KMS-11 (cell line): ENCODE measurements at regions not wholly inside any gene's neighbourhood (a gene's known extent, or its start where the extent isn't known, plus 50 kb on each side); places are given as distances from the start of the nearest gene placed in this dataset.

Experiments
- H2AFZ ChIP-seq: fragments of 200-600 bp; sonication (generic); 2 replicates; pipeline ENCODE4 v1.6.1; 2016; ENCODE audit warnings: antibody characterized with exemption, mixed run types, low read depth
- H3K27ac ChIP-seq: fragments of 200-600 bp; sonication (generic); 2 replicates; pipeline ENCODE4 v1.6.1; 2016; ENCODE audit warnings: mild to moderate bottlenecking, mixed run types
- H3K27me3 ChIP-seq: fragments of 200-600 bp; sonication (generic); 2 replicates; pipeline ENCODE4 v1.6.1; 2017; ENCODE audit warnings: mild to moderate bottlenecking, low read depth, mixed run types, moderate library complexity; ENCODE audit not compliant: insufficient read depth
- H3K36me3 ChIP-seq: fragments of 200-600 bp; sonication (generic); 2 replicates; pipeline ENCODE4 v1.6.1; 2017; ENCODE audit warnings: mild to moderate bottlenecking, mixed run types; ENCODE audit not compliant: insufficient read depth
- H3K4me1 ChIP-seq: fragments of 200-600 bp; sonication (generic); 2 replicates; pipeline ENCODE4 v1.6.1; 2016; ENCODE audit warnings: mild to moderate bottlenecking, low read depth, mixed run types; ENCODE audit not compliant: poor library complexity, severe bottlenecking
- H3K4me2 ChIP-seq: fragments of 200-600 bp; sonication (generic); 2 replicates; pipeline ENCODE4 v1.7.0; 2016; ENCODE audit warnings: mild to moderate bottlenecking, mixed run types
- H3K4me3 ChIP-seq: fragments of 200-600 bp; sonication (generic); IDR thresholded peaks from 2 replicates; pipeline ENCODE4 v1.6.1; 2017; ENCODE audit warnings: low read depth, low read length, mixed read lengths; ENCODE audit not compliant: insufficient read depth
- H3K79me2 ChIP-seq: fragments of 200-600 bp; sonication (generic); 2 replicates; pipeline ENCODE4 v1.6.1; 2016; ENCODE audit warnings: low read depth, mixed run types; ENCODE audit not compliant: insufficient read depth
- H3K9ac ChIP-seq: fragments of 200-600 bp; sonication (generic); 2 replicates; pipeline ENCODE4 v1.6.1; 2016; ENCODE audit warnings: mild to moderate bottlenecking, mixed run types
- H4K20me1 ChIP-seq: fragments of 200-600 bp; sonication (generic); 2 replicates; pipeline ENCODE4 v1.6.1; 2016; ENCODE audit warnings: mild to moderate bottlenecking, mixed run types; ENCODE audit not compliant: insufficient read depth
- TF ChIP-seq, protein P1 (sequence below): fragments of 200-600 bp; sonication (generic); conservative IDR thresholded peaks from 2 replicates; pipeline ENCODE4 v1.6.1; 2017; ENCODE audit warnings: low read depth, mild to moderate bottlenecking, antibody characterized with exemption, low read length, moderate library complexity, mixed read lengths

DNA sequence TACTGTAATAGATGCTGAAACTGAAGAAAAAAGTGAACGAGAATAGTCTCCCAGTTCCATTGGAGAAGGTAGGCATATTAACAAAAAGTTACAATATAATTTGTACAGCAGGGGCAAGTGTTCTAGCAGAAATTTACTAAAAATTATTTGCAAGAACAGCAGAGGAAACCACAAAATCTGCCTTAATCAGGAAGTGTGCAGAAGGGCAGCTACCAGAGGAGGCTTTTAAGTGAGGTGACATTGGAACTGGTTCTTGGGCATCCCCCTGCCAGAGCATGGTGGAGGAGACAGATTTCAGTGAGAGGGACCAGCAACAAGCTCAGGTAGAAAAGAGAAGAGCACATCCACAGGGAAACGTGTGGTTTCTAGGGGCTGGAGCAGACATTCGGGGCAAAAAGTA lies 279.3 kb upstream of the CAMK1G start:
- H3K27ac ChIP-seq = no peak overlapping the region
- H2AFZ ChIP-seq = no peak overlapping the region
- no peak overlapping the region for H3K4me2 ChIP-seq
- TF ChIP-seq, protein P1, sequence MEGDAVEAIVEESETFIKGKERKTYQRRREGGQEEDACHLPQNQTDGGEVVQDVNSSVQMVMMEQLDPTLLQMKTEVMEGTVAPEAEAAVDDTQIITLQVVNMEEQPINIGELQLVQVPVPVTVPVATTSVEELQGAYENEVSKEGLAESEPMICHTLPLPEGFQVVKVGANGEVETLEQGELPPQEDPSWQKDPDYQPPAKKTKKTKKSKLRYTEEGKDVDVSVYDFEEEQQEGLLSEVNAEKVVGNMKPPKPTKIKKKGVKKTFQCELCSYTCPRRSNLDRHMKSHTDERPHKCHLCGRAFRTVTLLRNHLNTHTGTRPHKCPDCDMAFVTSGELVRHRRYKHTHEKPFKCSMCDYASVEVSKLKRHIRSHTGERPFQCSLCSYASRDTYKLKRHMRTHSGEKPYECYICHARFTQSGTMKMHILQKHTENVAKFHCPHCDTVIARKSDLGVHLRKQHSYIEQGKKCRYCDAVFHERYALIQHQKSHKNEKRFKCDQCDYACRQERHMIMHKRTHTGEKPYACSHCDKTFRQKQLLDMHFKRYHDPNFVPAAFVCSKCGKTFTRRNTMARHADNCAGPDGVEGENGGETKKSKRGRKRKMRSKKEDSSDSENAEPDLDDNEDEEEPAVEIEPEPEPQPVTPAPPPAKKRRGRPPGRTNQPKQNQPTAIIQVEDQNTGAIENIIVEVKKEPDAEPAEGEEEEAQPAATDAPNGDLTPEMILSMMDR = no peak
- no peak overlapping the region for H3K9ac ChIP-seq
- H3K27me3 ChIP-seq = no peaks in the 10 kb centered on the region
- no peaks in the 10 kb centered on the region for H4K20me1 ChIP-seq
- H3K4me3 ChIP-seq = no peak overlapping the region
- no peaks in the 10 kb centered on the region for H3K4me1 ChIP-seq
- H3K36me3 ChIP-seq = no peaks in the 10 kb centered on the region
- no peaks in the 10 kb centered on the region for H3K79me2 ChIP-seq

DNA sequence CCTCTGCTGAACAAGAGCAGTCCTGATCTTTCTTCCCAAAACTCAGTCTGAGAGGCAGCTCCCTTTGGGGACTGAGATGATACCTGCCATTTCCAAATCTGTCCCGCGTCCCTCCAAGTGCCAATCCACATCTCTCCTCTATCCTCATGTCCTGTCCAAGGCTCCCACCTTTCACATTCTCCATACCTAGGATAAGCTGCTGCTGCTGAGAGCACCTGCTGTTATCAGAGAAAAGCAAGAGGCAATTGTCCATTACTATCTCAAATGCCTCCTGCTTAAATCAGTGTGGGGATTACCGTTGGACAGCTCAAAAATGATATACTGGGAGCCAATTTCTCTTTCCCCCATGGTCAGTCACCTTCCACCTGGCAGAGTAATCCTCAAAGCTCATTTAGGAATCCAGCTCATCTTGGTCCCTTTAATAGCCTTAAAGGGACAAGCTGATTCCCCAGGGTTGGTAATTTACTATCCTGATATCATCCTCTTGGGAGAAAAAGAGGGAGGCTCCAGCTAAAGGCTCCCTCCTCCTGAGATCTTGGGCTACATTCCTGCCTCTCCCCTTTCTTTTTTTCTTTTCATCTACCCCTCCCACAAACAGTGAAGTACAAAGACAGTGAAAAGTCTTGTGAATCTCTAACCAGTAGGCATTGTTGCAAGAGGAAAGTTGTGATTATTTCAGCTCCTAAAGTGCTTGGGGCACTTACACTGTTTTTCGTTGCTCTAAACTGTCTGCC lies 278.1 kb upstream of the CAMK1G start:
- TF ChIP-seq, protein P1 = no peak
- H4K20me1 ChIP-seq = no peaks in the 10 kb centered on the region
- H3K9ac ChIP-seq = no peak overlapping the region

DNA sequence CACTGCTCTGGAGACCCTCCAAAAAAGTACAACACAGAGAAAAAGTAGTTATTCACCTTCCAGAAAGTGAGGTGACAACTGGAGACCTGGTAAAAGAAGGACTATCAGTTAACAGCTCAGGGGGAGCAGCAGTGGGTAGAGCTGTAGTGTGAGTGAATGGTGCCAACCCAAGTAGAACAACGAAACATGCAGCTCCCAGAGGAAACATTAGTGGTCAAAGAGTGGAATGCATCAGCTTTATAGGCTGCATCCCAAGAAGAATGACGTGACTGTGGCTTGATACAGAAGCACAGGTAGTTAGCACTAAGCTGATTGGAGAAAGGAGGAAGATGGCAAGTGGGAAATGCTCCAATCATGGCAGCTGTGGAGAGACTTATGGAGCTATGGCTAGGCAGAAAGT lies 275.7 kb upstream of the CAMK1G start:
- H3K36me3 ChIP-seq = no peaks in the 10 kb centered on the region

More for the DNA sequence above, 278.1 kb upstream of the CAMK1G start:
- Histone ChIP-seq H3K27me3 (no peaks in the 10 kb centered on the region), H3K4me1 (no peaks in the 10 kb centered on the region), H3K79me2 (no peaks in the 10 kb centered on the region), H3K27ac (no peak overlapping the region), H3K4me3 (no peak overlapping the region), H2AFZ (no peak overlapping the region), H3K36me3 (no peaks in the 10 kb centered on the region), H3K4me2 (no peak overlapping the region)

DNA sequence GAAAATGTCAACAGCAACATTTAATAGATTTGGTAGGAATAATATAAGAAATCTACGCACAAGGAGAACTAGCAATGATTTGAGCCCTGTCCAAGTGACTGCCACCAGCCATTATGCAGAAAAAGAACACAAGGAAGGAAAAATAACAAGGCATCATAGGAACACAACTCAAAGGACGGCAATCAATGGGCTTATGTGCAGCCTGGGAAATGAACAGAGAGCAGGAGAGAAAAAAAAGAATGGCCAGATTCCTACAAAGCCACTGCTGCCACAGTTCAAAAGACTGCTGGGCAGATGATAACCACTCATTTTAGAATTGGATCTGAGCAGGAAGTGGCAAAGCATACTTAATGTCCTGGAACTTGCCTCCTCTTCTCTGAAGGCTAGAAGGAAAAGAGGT lies 274.3 kb upstream of the CAMK1G start:
- Histone ChIP-seq H4K20me1 (no peaks in the 10 kb centered on the region), H3K4me1 (no peaks in the 10 kb centered on the region), H3K4me2 (no peak overlapping the region), H3K27ac (no peak overlapping the region), H3K36me3 (no peaks in the 10 kb centered on the region), H3K4me3 (no peak overlapping the region), H3K9ac (no peak overlapping the region), H2AFZ (no peak overlapping the region), H3K79me2 (no peaks in the 10 kb centered on the region), H3K27me3 (no peaks in the 10 kb centered on the region)
- TF ChIP-seq, protein P1 = no peak

More for the DNA sequence above, 275.7 kb upstream of the CAMK1G start:
- no peaks in the 10 kb centered on the region for H3K27me3 ChIP-seq
- H3K79me2 ChIP-seq = no peaks in the 10 kb centered on the region
- H4K20me1 ChIP-seq = no peaks in the 10 kb centered on the region
- TF ChIP-seq, protein P1 = no peak
- H3K4me1 ChIP-seq = no peaks in the 10 kb centered on the region
- no peak overlapping the region for H3K9ac ChIP-seq
- H3K27ac ChIP-seq = no peak overlapping the region
- H2AFZ ChIP-seq = no peak overlapping the region
- no peak overlapping the region for H3K4me2 ChIP-seq
- H3K4me3 ChIP-seq = no peak overlapping the region
